ENCODE measurements at regions not wholly inside any gene's neighbourhood (a gene's known extent, or its start where the extent isn't known, plus 50 kb on each side); places are given as distances from the start of the nearest gene placed in this dataset.
A peak's percentile ranks its signal among the peaks of the same experiment; 100 is the strongest.

DNA sequence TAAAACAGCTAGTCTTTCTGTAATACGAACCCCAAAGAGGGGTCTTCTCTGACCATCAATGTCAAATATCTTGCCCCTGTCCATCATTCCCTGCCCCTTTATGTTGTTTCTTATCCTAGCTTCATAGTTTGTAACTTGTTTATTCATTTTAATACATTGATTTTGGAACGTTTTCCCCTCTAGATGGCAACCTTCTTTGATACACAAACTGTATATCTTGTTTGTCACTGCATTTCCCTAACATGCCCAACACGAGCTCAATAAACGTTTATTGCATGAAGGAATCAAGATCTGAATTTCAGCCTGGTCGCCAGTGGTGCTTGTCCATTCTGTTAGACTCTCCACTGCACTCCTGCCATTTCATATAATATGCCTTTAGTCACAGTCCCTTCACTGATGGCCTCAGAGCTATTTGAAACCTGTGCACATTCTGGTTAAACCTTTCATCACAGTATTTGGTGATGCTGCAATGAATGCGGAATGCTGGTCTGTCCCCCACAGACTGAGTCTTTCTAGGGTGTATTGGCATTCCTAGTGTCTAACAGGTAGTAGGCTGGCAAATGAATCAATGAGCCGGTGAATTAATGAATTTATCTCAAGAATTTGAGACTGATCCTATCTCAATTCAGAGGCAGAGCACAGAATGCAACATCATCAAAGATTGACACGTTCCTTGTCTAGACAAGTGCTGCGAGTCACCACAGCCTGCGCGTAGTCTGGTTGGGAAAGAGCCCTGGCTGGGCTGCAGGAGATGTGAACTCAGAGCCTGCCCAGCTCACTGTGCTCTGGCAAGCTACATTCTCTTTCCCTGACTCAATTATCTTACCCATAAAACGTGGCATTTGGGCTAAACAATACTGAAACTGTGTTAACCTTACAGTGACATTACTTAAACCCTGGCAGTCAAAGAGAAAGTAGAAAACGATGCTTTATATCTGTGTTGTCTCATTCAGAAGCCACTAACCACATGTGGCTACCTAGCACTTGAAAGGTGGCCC lies 55.2 kb upstream of the FRMD4A start:
- DNase-seq: no peak

DNA sequence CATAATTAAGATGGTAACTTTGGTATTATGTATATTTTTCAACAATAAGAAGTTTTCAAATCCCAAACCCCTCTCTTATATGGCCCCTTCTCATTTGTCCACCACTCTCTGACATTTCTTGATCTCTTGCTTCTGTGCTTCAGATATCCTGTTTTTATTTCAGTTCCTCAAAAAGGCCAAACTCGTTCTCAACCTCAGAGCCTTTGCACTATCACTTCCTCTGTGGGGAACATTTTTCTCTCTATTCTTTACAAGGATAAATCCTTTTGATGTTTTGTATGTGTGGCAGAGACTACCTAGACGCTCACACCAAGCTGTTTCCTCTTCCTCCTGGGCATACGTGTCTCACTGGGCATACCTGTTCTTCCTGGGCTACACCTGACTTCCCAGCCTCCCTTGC lies 54.2 kb upstream of the FRMD4A start:
- no peak for DNase-seq

DNA sequence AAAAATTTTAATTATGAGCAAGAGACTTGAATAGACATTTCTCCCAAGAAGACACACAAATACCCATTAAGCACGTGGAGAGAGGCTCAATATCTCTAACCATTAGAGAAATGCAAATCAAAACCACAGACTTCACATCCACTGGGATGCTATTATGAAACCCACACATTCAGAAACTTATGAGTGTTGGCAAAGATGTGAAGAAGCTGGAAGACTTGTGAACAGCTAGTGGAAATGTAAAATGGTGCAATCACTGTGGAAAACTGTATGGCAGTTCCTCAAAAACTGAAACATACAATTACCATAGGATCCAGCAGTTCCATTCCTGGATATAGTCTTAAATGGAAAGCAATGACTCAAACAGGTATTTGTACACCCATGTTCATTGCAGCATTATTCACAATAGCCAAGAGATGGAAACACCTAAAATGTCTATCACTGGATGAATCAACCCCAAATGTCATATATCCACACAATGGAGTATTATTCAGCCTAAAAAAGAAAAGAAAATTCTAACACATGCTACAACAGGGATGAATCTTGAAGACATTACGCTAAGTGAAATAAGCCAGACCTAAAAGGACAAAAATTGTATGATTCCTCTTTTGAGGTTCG lies 53.5 kb upstream of the FRMD4A start:
- no peak for DNase-seq

- no peak for DNase-seq
Observed at GRCh38 chr10:14383266-14383665, 52.5 kb upstream of the FRMD4A start.

GRCh38 chr10:14382531-14382930 lies 51.8 kb upstream of the FRMD4A start:
- no peak for DNase-seq

- peak; percentile 30 for DNase-seq
Observed at GRCh38 chr10:14382022-14382421, 51.3 kb upstream of the FRMD4A start.

GRCh38 chr10:14381475-14381874 lies 50.8 kb upstream of the FRMD4A start:
- no peak for DNase-seq

DNA sequence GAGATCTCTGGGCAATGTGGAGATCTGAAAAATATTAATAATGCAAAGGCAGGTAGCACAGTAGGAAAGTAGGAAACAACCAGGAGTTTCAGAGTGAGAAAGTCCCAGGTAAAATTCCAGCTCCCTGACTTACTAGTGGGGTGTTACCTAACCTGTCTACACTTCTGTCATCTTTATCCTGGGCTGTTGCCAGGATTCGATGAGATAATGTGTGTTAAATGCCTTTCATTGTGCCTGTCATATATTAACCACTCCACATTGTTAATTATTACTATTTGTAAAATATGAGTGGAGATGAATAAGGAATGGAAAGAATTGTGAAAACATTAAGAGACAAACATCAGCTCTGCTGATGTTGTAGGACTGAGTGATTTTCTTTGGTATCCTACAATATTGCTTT lies 50.0 kb upstream of the FRMD4A start:
- no peak for DNase-seq

Data from CD4-positive, alpha-beta T cell treated with Interferon gamma for 1 hour (primary cell).